ENCODE measurements at regions not wholly inside any gene's neighbourhood (a gene's known extent, or its start where the extent isn't known, plus 50 kb on each side); places are given as distances from the start of the nearest gene placed in this dataset.

- H3K9me3 ChIP-seq (replicated peaks; ENCODE audit: control insufficient read depth, insufficient read depth, low read length) = no peaks in the 10 kb centered on the region
- ChIA-PET CTCF (no interaction called here), POLR2A (no interaction called here)
- DNase-seq (ENCODE audit: low read depth, low spot score) (no peak), FAIRE-seq (no peak)
- intact Hi-C loops (cut with micrococcal nuclease) = no loop called here
- H3K27me3 ChIP-seq (ENCODE audit: control insufficient read depth in 2 of 2, insufficient read depth in 2 of 2, low read length in 2 of 2) = no peaks in the 10 kb centered on the region
- no TSS peak for BruUV-seq (replicated peaks)
- H3K9me1 ChIP-seq (replicated peaks; ENCODE audit: control insufficient read depth, extremely low read depth, insufficient read depth, low read length) = no peaks in the 10 kb centered on the region
- H2AFZ ChIP-seq (ENCODE audit: low read depth, low read length) = no peak overlapping the region
- TF ChIP-seq, protein P1, sequence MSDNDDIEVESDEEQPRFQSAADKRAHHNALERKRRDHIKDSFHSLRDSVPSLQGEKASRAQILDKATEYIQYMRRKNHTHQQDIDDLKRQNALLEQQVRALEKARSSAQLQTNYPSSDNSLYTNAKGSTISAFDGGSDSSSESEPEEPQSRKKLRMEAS (IDR thresholded peaks at IDR 0.05; ENCODE audit: insufficient read depth, insufficient read length) = no peak
- no peak for TF ChIP-seq POLR2AphosphoS5 (IDR thresholded peaks at IDR 0.05; ENCODE audit: insufficient read depth, low read depth, low read length)
- no peak for TF ChIP-seq MYC (IDR thresholded peaks at IDR 0.05; ENCODE audit: low read depth, low read length)
- no peak for TF ChIP-seq EZH2 (IDR thresholded peaks at IDR 0.05; ENCODE audit: borderline replicate concordance, low read depth, low read length, severe bottlenecking)
- TF ChIP-seq POLR2A (IDR thresholded peaks at IDR 0.05; ENCODE audit: low read depth, low read length) = no peak
- TF ChIP-seq GATA2 (IDR thresholded peaks at IDR 0.05; ENCODE audit: insufficient read depth, insufficient read length, low read depth, low read length) = no peak
- no peak for TF ChIP-seq JUN (IDR thresholded peaks at IDR 0.05; ENCODE audit: borderline replicate concordance, insufficient read depth, insufficient read length, low read depth)
- no peak for TF ChIP-seq FOS (IDR thresholded peaks at IDR 0.05; ENCODE audit: borderline replicate concordance, insufficient read depth, low read length)
- TF ChIP-seq CTCF (IDR thresholded peaks at IDR 0.05; ENCODE audit: extremely low read depth in 1 of 2, insufficient read depth in 1 of 2, low read depth in 1 of 2, low read length in 2 of 2) = no peak
- no peak overlapping the region for H3K9ac ChIP-seq (replicated peaks; ENCODE audit: extremely low read depth, insufficient read depth, low read length)
- no peaks in the 10 kb centered on the region for H3K36me3 ChIP-seq (ENCODE audit: control insufficient read depth in 2 of 2, extremely low read depth in 1 of 2, insufficient read depth in 2 of 2, low read length in 2 of 2)
- H3K4me1 ChIP-seq (ENCODE audit: control insufficient read depth, extremely low read depth, insufficient read depth, low read length) = no peaks in the 10 kb centered on the region
- no peak overlapping the region for H3K4me2 ChIP-seq (ENCODE audit: insufficient read depth, low read length)
- H3K27ac ChIP-seq (ENCODE audit: insufficient read depth, low read depth, low read length) = no peak overlapping the region
- H3K79me2 ChIP-seq (ENCODE audit: control insufficient read depth, insufficient read depth, low read length) = no peaks in the 10 kb centered on the region
- H4K20me1 ChIP-seq (replicated peaks; ENCODE audit: control insufficient read depth, extremely low read depth, insufficient read depth, low read length) = no peaks in the 10 kb centered on the region
- dilution Hi-C loops (cut with MboI; ENCODE audit: extremely low pct_ligation_motif_present, low sequenced_read_pairs) = no loop called here
- no peak overlapping the region for H3K4me3 ChIP-seq (replicated peaks in 1 of 3; ENCODE audit: insufficient read depth in 1 of 3, low read depth in 1 of 3, low read length in 3 of 3)
Observed at GRCh38 chr12:107417004-107417403, 268.6 kb upstream of the PWP1 start.
